Kidney capillary endothelial cell (primary cell): ENCODE measurements at regions not wholly inside any gene's neighbourhood (a gene's known extent, or its start where the extent isn't known, plus 50 kb on each side); places are given as distances from the start of the nearest gene placed in this dataset.

ENCODE experiments used
- DNase-seq: peaks from one replicate; pipeline ENCODE4 v3.0.0-alpha.2; 2018; ENCODE audit warnings: low spot score

- DNase-seq = no peak
These were observed 377.7 kb downstream of the TDRD15 start for GRCh38 chr2:21501376-21502027.

- no peak for DNase-seq
These were observed 392.1 kb downstream of the TDRD15 start for GRCh38 chr2:21515903-21516302.

DNA sequence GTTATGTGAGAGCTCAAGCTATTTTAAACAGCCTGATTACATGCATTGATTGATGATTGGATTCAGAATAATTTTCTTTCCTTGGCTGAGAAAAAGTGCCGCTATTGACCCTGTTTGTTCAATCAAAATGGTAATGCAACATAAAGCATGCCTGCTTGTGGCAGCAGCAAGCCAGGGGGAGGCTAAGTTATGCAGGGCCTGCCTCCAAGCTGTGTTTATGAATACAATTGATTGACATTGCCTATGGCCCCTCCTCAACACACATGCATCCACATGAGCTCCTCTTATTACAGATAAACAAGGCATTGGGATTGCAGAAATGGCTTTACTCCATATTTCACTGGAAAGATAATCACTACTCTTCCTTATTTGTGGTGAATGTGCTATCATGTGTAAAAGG, 395.6 kb downstream of the TDRD15 start:
- DNase-seq = no peak

- no peak for DNase-seq
These were observed 396.1 kb downstream of the TDRD15 start for GRCh38 chr2:21519821-21520220.

DNA sequence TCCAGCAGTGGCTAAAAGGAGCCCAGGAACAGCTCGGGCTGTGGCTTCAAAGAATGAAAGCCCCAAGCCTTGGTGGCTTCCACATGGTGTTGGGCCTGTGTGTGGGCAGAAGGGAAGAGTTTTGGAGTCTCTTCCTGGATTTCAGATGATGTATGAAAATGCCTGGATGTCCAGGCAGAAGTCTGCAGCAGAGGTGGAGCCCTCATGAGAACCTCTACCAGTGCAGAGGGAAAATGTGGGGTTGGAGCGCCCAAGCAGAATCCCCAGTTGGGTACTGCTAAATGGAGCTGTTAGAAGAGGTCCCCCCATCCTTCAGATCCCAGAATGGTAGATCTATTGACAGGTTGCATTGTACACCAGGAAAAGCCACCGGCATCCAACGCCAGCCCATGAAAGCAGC, 412.1 kb downstream of the TDRD15 start:
- no peak for DNase-seq

- DNase-seq = no peak
These were observed 415.9 kb downstream of the TDRD15 start for GRCh38 chr2:21539685-21540084.

- DNase-seq = no peak
These were observed 419.9 kb downstream of the TDRD15 start for GRCh38 chr2:21543630-21544029.

GRCh38 chr2:21544392-21544791, 420.6 kb downstream of the TDRD15 start:
- no peak for DNase-seq

DNA sequence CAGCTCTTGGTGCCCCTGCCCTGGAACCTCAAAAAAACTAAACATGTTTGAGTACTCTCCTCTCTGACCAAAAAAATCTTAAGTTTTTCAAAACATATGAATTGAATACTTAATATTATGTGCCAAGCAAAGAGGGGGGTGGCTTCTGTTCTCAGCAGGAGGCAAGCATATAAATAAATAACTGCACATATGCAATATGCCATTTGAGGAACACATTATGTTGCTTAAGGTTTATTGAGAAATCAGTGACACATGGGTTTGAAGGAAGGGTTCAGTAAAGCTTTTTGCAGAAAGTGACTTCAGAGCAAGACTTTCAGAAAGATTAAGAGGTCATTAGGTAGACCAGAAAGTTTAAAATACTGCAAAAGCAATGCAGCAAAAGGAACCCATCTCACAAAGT, 429.2 kb downstream of the TDRD15 start:
- no peak for DNase-seq

GRCh38 chr2:21559351-21559750, 435.6 kb downstream of the TDRD15 start:
- DNase-seq = no peak

DNA sequence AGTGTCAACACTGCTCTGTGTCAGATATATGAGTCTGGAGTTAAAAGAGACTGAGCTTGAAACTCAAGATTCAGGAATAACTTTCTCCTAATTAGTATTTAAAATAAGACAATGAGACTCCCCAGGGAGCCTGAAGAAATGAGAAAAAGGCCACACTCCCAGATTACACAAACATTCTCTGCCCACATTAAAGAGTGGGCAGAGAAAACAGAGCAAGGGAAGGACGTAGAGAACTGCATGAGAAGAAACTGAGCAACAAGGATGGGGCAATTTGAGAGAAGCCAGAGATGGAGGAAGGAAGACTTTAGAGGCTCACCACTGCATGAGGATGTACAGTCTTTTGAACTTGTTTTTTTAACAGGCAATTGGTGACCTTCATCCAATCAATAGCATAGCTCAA, 438.2 kb downstream of the TDRD15 start:
- DNase-seq = no peak

DNA sequence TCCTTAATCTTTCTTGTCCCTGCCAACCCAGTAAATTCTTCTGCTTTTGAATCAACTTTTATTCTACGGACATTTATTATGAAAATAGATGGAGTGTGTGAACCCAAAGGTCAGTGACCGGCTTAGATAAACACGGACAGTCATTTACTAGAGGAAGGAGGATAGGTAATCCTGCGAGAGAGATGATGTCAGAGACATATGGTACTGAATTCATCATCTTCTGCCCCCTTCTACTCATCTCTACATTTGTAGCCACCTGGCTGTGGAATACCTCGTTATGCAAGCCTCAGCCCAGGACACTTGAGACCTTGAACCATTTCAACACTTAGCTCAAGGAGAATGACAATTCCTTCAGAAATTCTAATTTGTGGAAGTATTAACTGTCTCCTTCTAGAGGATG, 443.6 kb downstream of the TDRD15 start:
- DNase-seq = no peak

GRCh38 chr2:21571686-21572085, 447.9 kb downstream of the TDRD15 start:
- DNase-seq = no peak

DNA sequence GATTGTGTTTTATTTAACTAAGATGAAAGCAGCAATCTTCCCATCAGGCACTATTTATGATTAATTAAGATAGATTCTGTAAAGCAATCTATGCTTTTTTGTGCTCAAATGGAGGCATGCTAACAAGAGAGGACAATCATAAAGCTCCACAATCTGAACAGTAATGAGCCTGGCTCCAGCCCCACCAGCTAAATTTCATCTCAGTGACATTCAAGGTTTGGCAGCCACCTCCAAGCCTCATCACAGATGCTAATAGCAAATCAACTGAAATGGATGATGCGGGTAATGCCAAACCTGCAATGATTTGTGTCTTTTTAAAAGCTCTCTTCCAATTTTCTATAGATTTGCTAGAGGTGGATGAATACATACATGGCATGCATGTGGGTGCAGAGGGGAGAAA, 456.6 kb downstream of the TDRD15 start:
- no peak for DNase-seq

DNA sequence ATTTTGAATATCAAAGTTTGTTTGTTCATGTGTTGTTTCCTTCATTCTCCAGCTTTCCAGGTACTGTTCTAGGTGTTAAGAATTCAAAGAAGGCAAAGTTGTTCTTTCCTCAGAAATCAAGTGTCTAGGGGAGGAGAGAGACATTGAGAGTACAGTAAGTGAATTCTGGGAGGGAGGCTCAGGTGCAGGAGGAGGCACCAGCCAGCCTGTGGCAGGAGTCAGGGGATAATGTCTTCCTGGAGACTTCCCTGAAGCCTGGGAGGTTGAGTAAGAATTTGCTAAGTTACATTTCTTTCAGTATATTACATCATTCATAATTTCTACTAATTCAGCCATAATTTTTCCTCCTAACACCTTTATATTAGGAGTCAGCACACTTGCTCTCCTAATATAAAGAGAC, 462.1 kb downstream of the TDRD15 start:
- DNase-seq = no peak

- no peak for DNase-seq
These were observed 466.4 kb downstream of the TDRD15 start for GRCh38 chr2:21590026-21590690.

DNA sequence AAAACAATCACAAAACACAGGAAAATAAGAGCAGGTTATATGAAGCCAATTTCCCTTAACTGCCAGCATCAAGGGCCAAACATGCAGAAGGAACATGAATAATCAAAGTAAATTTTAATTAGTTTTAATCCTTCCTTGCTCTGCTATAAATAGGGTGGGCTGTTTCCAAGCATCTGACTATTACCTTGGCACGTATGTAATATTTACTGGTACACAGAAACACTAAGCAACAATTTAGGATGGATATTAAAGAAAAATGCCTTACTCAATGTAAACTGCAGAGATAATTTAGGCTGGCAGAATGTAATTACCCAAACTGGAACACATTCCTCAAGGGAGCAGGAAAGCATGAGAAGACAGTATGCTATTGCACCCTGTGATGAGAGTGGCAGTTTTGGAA, 468.2 kb downstream of the TDRD15 start:
- no peak for DNase-seq

DNA sequence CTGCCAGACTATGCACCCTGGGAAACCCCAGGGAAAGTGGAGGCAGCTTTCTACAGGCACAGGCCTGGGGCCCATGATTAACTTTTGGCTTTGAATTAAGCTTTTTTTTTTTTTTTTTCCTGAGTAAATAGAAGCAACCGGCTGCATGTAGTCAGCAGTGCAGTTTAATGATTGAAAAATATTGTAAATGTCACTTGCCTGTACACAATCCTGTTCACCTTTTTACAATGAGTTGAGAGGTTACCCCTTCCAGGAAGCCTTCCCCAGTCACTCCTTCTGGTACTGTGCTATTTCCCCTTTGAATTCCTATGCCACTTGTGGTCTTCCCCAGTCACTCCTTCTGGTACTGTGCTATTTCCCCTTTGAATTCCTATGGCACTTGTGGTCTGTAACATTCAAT, 475.6 kb downstream of the TDRD15 start:
- no peak for DNase-seq

GRCh38 chr2:21602789-21603188, 479.0 kb downstream of the TDRD15 start:
- DNase-seq = no peak

DNA sequence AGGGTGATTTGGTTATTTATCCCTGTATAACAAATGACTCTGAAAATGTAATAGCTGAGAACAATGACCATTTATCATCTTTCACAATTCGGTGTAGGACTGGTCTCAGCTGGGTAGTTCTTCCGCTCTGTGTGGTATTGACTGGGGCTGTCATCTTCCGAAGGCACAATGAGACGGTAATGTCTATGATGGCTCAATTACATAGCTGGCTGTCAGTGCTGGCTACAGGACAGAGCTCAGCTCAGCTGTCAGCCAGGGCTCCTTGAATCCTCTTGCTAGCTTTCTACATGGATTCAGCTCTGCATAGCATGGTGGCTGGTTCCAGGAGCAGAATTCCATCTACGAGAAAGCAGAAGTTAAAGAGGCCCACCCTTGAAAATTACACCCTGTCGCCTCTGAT, 483.8 kb downstream of the TDRD15 start:
- DNase-seq = no peak

- no peak for DNase-seq
These were observed 486.5 kb downstream of the TDRD15 start for GRCh38 chr2:21610304-21610703.

DNA sequence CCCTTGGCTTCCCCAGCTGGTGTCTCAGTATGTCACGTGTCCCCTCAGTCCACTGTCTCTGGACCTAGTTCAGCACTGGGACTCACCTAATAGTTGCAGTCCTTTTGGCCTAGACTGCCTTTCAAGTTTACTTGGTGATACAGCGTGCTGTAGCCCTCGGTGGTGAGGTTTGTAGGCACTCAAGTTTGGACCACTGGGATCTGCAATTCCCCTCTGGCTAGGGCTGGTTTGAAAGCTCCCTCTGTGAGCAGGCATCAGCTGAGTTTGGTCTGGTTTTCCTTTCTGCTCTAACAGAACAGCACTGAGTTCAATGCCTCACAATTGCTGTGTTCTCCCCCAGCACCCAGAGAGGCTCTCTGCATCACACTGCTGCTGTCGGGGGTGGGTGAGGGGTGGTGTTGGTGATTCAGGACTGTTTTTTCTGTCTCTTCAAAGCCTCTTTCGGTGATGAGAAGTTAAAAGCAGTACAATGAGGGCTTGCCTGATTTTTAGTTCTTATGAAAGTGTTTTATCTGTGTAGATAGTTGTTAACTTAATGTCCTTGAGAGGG, 494.2 kb downstream of the TDRD15 start:
- DNase-seq = no peak

DNA sequence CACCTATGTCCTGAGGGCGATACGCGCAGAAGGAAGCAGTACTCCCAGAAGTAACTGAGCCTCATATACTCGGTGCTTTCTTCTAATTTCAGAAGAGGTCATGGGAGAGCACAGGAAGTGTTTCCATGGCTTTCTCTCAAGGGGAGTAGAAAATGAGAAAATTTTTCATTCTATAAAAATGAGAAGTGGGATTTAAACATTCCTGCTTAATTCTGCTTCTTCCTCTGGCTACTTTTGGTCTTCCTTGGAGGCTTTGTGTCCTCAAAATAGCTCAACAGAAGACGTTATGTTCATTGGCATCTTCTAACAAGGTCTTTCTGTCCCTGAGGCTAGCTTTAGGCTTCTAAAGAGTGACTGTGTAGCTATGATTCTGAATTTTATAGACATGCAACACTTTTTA, 497.0 kb downstream of the TDRD15 start:
- DNase-seq = no peak

DNA sequence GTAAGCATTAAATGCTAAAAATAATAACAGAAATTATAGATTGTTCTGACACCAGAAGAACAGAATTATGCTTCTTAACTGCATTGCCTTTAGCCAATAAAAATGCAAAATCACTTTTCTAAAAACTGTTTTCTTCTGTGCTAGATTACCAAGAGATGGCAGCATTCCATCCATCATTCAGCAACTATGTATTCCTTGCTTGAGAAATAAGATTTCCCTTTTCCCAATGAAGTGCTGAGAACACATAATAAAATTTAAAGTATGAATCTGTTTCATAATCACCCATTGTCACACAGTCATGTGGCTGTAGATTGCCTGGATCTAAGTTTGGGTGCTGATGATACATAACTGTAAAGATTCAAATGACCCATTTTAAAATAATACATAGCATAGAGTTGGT, 504.2 kb downstream of the TDRD15 start:
- no peak for DNase-seq
